ENCODE measurements at regions not wholly inside any gene's neighbourhood (a gene's known extent, or its start where the extent isn't known, plus 50 kb on each side); places are given as distances from the start of the nearest gene placed in this dataset.

- no peak overlapping the region for H3K4me3 Mint-ChIP-seq
- H3K36me3 Mint-ChIP-seq (ENCODE audit: low read depth) = no peaks in the 10 kb centered on the region
- intact Hi-C loops (cut with micrococcal nuclease) = no loop called here
- no peak for DNase-seq (ENCODE audit: low spot score)
- no peaks in the 10 kb centered on the region for H3K4me1 Mint-ChIP-seq (ENCODE audit: low read depth)
- H3K27me3 Mint-ChIP-seq (ENCODE audit: insufficient read depth) = no peaks in the 10 kb centered on the region
- peaks cover 7% of the 10 kb centered on the region for H3K9me3 Mint-ChIP-seq
- H3K27ac Mint-ChIP-seq = no peak overlapping the region
Observed at GRCh38 chr4:28879178-28879577, 1841.0 kb upstream of the PCDH7 start.

GRCh38 chr4:28879900-28880299, 1840.3 kb upstream of the PCDH7 start:
- Mint-ChIP-seq H3K27me3 (ENCODE audit: insufficient read depth) (no peaks in the 10 kb centered on the region), H3K4me1 (ENCODE audit: low read depth) (no peaks in the 10 kb centered on the region), H3K4me3 (no peak overlapping the region), H3K36me3 (ENCODE audit: low read depth) (no peaks in the 10 kb centered on the region), H3K27ac (no peak overlapping the region), H3K9me3 (peaks cover 12% of the 10 kb centered on the region)
- intact Hi-C loops (cut with micrococcal nuclease) = no loop called here
- DNase-seq (ENCODE audit: low spot score) = no peak

DNA sequence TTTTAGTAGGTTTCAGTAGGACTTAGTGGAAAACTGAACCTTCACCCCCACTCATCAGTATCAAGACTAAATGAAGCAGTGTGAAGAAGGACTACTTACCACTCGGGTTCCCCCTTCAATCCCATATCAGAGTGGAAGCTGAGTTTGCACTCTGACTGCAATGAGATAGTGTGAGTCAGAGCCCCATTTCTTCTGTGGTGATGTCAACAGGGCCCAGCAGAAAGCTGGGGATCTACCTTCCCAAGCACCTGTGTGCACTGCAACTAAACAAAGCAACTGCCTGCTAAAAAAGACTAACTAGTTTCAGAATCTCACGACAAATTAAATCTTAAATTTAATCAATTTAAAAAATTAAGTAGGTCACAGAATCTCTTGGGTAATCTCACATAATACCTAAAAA, 1837.0 kb upstream of the PCDH7 start:
- Mint-ChIP-seq H3K4me1 (ENCODE audit: low read depth) (no peaks in the 10 kb centered on the region), H3K36me3 (ENCODE audit: low read depth) (no peaks in the 10 kb centered on the region), H3K9me3 (peaks cover 15% of the 10 kb centered on the region), H3K4me3 (no peak overlapping the region), H3K27me3 (ENCODE audit: insufficient read depth) (no peaks in the 10 kb centered on the region), H3K27ac (no peak overlapping the region)
- intact Hi-C loops (cut with micrococcal nuclease) = no loop called here
- no peak for DNase-seq (ENCODE audit: low spot score)

- Mint-ChIP-seq H3K9me3 (peaks cover 18% of the 10 kb centered on the region), H3K27ac (no peak overlapping the region), H3K36me3 (ENCODE audit: low read depth) (no peaks in the 10 kb centered on the region), H3K27me3 (ENCODE audit: insufficient read depth) (no peaks in the 10 kb centered on the region), H3K4me1 (ENCODE audit: low read depth) (no peaks in the 10 kb centered on the region), H3K4me3 (no peak overlapping the region)
- intact Hi-C loops (cut with micrococcal nuclease) = no loop called here
- DNase-seq (ENCODE audit: low spot score) = no peak
Observed at GRCh38 chr4:28886934-28887333, 1833.2 kb upstream of the PCDH7 start.

- intact Hi-C loops (cut with micrococcal nuclease) = no loop called here
- Mint-ChIP-seq H3K27ac (no peak overlapping the region), H3K4me3 (no peak overlapping the region), H3K4me1 (ENCODE audit: low read depth) (no peaks in the 10 kb centered on the region), H3K27me3 (ENCODE audit: insufficient read depth) (no peaks in the 10 kb centered on the region), H3K36me3 (ENCODE audit: low read depth) (no peaks in the 10 kb centered on the region), H3K9me3 (peaks cover 11% of the 10 kb centered on the region)
- DNase-seq (ENCODE audit: low spot score) = no peak
Observed at GRCh38 chr4:28890949-28891775, 1829.0 kb upstream of the PCDH7 start.

DNA sequence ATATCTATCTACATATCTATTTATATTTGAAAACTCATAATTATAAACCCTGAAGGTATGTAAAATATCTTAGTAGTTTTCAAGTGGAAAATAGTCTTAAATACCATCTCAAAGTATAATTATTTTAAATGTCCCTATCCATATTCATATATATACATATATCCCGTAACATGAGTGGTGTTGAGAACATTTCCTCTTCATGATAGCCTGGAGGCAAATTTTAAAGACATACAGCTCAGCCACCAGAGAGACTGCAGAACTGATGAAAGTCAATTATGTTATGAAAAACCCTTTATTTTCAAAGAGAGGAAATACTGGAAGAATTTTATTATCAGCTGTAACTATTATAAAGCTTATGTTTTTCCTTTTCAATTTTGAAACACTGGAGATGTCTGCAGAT, 1806.7 kb upstream of the PCDH7 start:
- Mint-ChIP-seq H3K9me3 (peaks cover 26% of the 10 kb centered on the region), H3K27ac (no peak overlapping the region), H3K36me3 (ENCODE audit: low read depth) (no peaks in the 10 kb centered on the region), H3K27me3 (ENCODE audit: insufficient read depth) (no peaks in the 10 kb centered on the region), H3K4me1 (ENCODE audit: low read depth) (no peaks in the 10 kb centered on the region), H3K4me3 (no peak overlapping the region)
- DNase-seq (ENCODE audit: low spot score) = no peak
- intact Hi-C loops (cut with micrococcal nuclease) = no loop called here

DNA sequence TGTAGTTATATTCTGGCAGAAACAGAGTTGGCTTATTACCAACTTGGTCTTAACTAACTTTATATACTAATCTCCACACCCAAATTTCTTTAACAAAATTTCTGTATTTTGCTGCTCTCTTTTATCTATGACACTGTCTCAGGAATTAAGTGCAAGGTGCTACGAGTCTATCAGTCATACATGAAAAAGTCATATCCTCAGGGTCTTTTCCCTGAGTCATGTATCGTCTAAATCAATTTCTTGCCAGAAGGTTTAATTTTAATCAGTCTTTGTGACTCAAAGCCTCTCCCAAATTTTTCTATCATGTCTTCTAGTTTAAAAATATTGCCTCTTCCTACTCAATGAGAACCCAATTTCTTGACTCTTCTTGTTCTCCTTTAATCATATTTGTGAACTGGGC, 1803.6 kb upstream of the PCDH7 start:
- intact Hi-C loops (cut with micrococcal nuclease) = no loop called here
- H3K36me3 Mint-ChIP-seq (ENCODE audit: low read depth) = no peaks in the 10 kb centered on the region
- no peak for DNase-seq (ENCODE audit: low spot score)
- H3K4me3 Mint-ChIP-seq = no peak overlapping the region
- H3K27me3 Mint-ChIP-seq (ENCODE audit: insufficient read depth) = no peaks in the 10 kb centered on the region
- no peaks in the 10 kb centered on the region for H3K4me1 Mint-ChIP-seq (ENCODE audit: low read depth)
- H3K9me3 Mint-ChIP-seq = peaks cover 37% of the 10 kb centered on the region
- H3K27ac Mint-ChIP-seq = no peak overlapping the region

- no peak for DNase-seq (ENCODE audit: low spot score)
- Mint-ChIP-seq H3K9me3 (peaks cover 36% of the 10 kb centered on the region), H3K27me3 (ENCODE audit: insufficient read depth) (no peaks in the 10 kb centered on the region), H3K4me3 (no peak overlapping the region), H3K27ac (no peak overlapping the region), H3K36me3 (ENCODE audit: low read depth) (no peaks in the 10 kb centered on the region), H3K4me1 (ENCODE audit: low read depth) (no peaks in the 10 kb centered on the region)
- intact Hi-C loops (cut with micrococcal nuclease) = no loop called here
Observed at GRCh38 chr4:28918871-28919270, 1801.3 kb upstream of the PCDH7 start.

DNA sequence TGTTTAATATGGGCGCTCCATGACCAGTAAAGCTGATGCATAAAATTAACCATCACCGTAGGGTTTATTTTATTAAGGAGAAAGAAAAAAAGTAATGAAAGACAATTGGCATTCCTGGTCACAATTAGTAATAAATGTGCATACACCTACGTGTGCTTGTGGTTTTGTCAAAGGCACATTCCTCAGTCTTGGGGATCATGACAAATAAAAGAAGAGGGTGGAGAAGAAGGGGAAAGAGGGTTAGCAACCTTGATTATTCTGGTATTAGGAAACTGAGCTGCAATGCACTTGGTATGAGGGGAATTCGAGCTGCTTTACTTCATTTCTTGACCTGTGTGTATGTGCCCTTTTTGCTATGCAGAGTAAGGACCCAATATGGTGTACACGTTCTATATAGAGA, 1798.3 kb upstream of the PCDH7 start:
- H3K27ac Mint-ChIP-seq = no peak overlapping the region
- no peaks in the 10 kb centered on the region for H3K36me3 Mint-ChIP-seq (ENCODE audit: low read depth)
- no peak overlapping the region for H3K4me3 Mint-ChIP-seq
- no peaks in the 10 kb centered on the region for H3K27me3 Mint-ChIP-seq (ENCODE audit: insufficient read depth)
- intact Hi-C loops (cut with micrococcal nuclease) = no loop called here
- no peaks in the 10 kb centered on the region for H3K4me1 Mint-ChIP-seq (ENCODE audit: low read depth)
- DNase-seq (ENCODE audit: low spot score) = no peak
- peaks cover 21% of the 10 kb centered on the region for H3K9me3 Mint-ChIP-seq

- intact Hi-C loops (cut with micrococcal nuclease) = no loop called here
- no peak overlapping the region for H3K4me3 Mint-ChIP-seq
- peaks cover 14% of the 10 kb centered on the region for H3K9me3 Mint-ChIP-seq
- H3K36me3 Mint-ChIP-seq (ENCODE audit: low read depth) = no peaks in the 10 kb centered on the region
- H3K27ac Mint-ChIP-seq = no peak overlapping the region
- H3K4me1 Mint-ChIP-seq (ENCODE audit: low read depth) = no peaks in the 10 kb centered on the region
- H3K27me3 Mint-ChIP-seq (ENCODE audit: insufficient read depth) = no peaks in the 10 kb centered on the region
- DNase-seq (ENCODE audit: low spot score) = no peak
Observed at GRCh38 chr4:28926156-28926555, 1794.0 kb upstream of the PCDH7 start.

- H3K36me3 Mint-ChIP-seq (ENCODE audit: low read depth) = no peaks in the 10 kb centered on the region
Observed at GRCh38 chr4:28942631-28943030, 1777.5 kb upstream of the PCDH7 start.

DNA sequence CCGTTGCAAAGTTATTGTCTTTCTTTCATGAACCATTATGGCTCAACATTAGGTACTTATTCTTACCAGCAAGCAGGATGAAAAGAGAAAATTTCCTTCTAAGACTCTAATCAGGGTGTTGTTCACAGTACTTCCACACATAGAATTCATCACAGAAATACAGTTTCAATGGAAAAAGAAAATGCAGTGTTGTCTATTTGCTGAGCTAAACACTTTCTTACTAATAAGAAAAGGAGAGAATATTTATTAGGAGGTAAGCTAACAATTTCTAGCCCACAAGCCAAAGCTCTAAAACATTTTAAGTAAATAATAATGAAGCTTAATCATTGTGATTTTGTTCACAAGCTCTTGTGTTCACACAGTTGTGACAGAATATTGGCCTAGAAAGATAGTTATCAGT, 1772.8 kb upstream of the PCDH7 start:
- H3K27me3 Mint-ChIP-seq (ENCODE audit: insufficient read depth) = no peaks in the 10 kb centered on the region
- H3K36me3 Mint-ChIP-seq (ENCODE audit: low read depth) = no peaks in the 10 kb centered on the region
- DNase-seq (ENCODE audit: low spot score) = no peak
- no peak overlapping the region for H3K4me3 Mint-ChIP-seq
- H3K27ac Mint-ChIP-seq = no peak overlapping the region
- no peaks in the 10 kb centered on the region for H3K4me1 Mint-ChIP-seq (ENCODE audit: low read depth)
- peaks cover 13% of the 10 kb centered on the region for H3K9me3 Mint-ChIP-seq
- intact Hi-C loops (cut with micrococcal nuclease) = no loop called here

More at GRCh38 chr4:28942631-28943030, 1777.5 kb upstream of the PCDH7 start:
- Mint-ChIP-seq H3K4me3 (no peak overlapping the region), H3K27me3 (ENCODE audit: insufficient read depth) (no peaks in the 10 kb centered on the region), H3K4me1 (ENCODE audit: low read depth) (no peaks in the 10 kb centered on the region), H3K27ac (no peak overlapping the region), H3K9me3 (peaks cover 17% of the 10 kb centered on the region)
- intact Hi-C loops (cut with micrococcal nuclease) = no loop called here
- no peak for DNase-seq (ENCODE audit: low spot score)

DNA sequence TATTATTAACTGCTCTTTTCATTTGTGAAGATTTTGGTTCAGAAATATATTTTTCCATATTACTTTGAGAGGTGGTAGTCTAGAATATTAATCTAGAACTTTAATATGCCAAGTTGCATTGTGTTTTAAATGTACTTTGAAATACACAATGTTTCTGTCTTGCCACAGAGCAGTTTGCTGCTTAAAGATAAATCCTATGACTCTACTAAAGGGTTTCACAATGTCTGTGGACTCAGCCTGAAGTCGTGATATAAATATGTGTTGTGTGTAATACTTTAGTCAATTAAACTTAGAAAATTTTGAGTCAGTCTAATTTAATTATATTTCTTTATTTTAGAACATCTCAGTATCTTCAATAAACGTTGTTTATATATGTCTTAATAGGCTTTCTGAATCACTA, 1771.7 kb upstream of the PCDH7 start:
- no peaks in the 10 kb centered on the region for H3K27me3 Mint-ChIP-seq (ENCODE audit: insufficient read depth)
- H3K9me3 Mint-ChIP-seq = peaks cover 9% of the 10 kb centered on the region
- H3K27ac Mint-ChIP-seq = no peak overlapping the region
- no peaks in the 10 kb centered on the region for H3K4me1 Mint-ChIP-seq (ENCODE audit: low read depth)
- H3K36me3 Mint-ChIP-seq (ENCODE audit: low read depth) = no peaks in the 10 kb centered on the region
- intact Hi-C loops (cut with micrococcal nuclease) = no loop called here
- H3K4me3 Mint-ChIP-seq = no peak overlapping the region
- DNase-seq (ENCODE audit: low spot score) = no peak

DNA sequence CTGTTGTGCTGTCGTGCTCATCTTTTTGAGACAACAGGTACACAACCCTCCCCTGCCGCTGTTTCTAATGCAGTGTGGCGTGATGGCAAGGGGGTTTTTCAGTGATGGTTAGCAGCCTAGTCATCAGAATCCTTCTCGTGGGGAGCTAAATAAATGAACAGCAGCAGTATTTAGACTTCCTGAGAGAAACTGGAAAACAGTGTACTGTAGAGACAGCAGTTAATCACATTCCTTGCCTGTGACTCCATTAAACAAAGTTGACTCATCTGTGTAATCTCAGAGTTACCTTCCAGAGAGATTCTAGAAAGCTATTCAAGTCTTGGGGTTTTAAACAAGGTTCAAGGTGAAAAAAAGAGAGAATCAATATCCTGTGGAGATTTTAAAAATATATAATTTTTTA, 1753.2 kb upstream of the PCDH7 start:
- Mint-ChIP-seq H3K9me3 (peaks cover 4% of the 10 kb centered on the region), H3K36me3 (ENCODE audit: low read depth) (no peaks in the 10 kb centered on the region), H3K4me3 (no peak overlapping the region), H3K27ac (no peak overlapping the region), H3K4me1 (ENCODE audit: low read depth) (no peaks in the 10 kb centered on the region), H3K27me3 (ENCODE audit: insufficient read depth) (no peaks in the 10 kb centered on the region)
- intact Hi-C loops (cut with micrococcal nuclease) = no loop called here
- DNase-seq (ENCODE audit: low spot score) = no peak
